GM21423 (cell line): ENCODE measurements at regions not wholly inside any gene's neighbourhood (a gene's known extent, or its start where the extent isn't known, plus 50 kb on each side); places are given as distances from the start of the nearest gene placed in this dataset.

Source experiments
- ATAC-seq: cut with Tn5 transposase; IDR thresholded peaks from one replicate; pipeline ENCODE4 v1.9.1; 2021; ENCODE audit warnings: mild to moderate bottlenecking, moderate library complexity; ENCODE audit not compliant: unreplicated experiment

DNA sequence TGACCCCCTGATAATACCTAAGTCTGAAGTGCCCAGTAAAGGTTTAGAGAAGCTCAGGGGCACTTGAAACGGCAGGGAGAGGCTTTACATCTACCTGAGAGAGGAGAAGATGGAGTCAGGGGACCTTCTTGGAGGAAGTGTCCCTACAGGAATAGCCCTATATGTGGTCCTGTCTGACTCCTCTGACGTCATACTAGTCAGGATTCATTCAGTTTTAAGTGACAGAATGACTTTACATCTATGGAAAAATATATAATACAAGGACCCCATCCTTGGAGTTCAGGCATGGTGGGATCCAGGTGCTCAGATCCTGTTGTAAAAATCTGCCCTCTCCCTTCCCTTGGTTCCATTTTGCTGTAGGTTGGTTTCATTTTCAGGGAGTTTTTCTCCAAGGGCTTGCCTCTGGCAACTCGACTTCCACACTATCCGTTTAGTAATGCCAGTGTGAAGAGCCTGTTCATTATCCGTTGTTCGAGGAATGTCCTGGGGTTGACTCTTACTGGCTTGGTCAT is 205.6 kb downstream of the IRF8 start:
- no peak for ATAC-seq

DNA sequence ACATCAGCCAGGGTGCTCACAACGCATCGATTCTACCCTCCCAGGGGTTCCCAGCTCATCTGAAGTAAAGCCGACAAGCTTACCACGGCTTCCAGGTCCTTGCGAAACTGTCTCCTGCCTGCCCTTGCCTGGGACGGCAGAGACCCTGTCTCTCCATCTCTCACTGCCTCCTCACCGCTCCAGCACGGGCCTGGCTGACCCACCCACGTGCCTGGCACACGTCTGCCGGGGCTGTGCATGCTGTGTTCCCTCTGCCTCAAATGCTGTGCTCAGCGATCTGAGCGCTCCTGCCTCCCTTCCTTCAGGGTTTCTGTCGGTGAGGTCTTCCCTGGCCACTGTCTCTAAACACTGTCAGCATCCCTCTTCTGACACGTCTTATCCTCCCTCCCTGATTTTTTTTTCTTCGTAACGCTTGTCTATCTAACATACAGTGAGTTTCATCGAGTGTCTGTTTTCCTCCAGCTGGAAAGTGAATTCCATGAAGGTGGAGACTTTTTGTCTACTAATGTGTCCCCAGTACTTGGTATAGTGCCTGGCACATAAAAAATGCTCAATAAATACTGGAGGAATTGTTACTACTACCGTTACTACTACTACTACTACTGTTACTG is 208.4 kb downstream of the IRF8 start:
- ATAC-seq, result no peak

DNA sequence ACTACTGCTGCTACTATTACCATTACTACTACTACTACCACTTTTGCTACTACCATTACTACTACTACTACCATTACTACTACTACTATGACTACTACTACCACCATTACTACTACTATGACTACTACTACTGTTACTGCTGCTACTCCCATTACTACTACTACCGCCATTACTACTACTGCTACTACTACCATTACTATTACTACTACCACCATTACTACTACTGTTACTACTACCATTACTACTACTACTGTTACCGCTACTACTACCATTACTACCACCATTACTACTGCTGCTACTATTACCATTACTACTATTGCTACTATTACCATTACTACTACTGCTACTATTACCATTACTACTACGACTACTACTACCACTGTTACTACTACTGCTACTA is 209.1 kb downstream of the IRF8 start:
- no peak for ATAC-seq

DNA sequence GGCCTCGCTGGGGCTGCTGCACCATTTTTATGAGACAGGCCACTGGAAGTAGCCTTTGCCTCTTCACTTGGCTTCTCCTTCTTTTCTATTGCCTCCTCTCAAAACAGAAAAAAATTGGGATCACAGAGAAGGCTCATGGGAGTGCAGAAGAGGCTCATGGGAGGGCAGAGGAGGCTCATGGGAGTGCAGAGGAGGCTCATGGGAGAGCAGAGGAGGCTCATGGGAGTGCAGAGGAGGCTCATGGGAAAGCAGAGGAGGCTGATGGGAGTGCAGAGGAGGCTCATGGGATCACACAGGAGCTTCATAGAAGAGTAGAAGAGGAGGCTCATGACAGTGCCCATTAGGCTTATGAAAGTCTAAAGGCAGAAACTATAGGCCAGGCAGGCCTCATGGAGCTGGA is 211.2 kb downstream of the IRF8 start:
- ATAC-seq, result no peak

DNA sequence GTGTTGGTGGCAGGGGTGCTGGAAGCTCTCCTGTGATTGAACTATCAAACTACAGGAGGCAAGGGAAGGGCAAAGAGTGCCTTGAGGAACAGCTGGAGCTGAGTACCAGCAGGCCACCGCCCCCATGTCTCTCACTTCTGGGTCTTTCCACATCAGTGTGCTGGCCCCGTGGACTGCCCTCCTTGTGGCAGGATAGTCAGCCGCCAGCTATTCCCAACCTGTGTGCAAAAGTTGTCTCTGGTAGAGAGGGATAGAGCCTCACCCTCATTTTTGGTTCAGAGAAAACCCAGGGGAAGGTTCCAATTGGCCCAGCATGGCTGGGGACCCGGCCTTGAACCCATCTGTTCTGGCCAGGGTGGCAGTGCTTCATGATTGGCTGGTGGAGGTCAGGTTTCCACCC is 211.8 kb downstream of the IRF8 start:
- ATAC-seq, result no peak

DNA sequence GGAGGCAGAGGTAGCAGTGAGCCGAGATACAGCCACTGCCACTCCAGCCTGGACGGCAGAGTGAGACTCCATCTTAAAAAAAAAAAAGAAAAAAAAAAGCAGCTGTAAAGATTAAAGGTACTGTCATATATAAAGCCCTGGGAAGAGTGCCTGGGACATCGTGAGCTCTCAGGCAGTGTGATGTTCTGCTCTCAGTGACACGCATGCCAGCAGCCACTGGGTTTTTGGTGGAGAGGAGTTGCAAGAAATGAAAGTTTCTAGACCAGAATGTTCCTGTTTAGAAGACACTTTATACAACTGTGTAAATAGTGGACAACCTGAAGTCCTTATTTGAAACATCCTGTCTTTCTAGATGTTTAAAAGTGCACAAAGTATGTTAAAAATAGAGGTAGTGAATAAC is 213.2 kb downstream of the IRF8 start:
- no peak for ATAC-seq

DNA sequence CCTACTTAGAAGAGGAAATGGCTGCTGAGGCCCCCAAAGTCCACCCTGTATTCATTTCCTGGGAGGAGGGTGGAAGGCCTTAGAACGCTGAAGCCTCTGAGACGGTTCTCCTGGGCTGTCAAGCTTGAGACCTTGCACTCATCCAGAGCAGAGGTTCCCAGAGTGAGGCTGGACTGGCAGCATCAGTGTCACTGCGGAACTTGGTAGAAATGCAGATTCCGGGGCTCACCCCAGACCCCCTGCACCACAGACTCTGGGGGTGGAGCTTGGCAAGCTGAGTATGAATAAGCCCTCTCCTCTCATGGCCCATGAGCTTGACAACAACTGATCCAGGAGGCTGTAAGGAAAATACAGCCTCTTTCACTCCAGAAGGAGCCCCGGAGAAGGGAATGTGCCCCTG is 218.3 kb downstream of the IRF8 start:
- ATAC-seq, result no peak

DNA sequence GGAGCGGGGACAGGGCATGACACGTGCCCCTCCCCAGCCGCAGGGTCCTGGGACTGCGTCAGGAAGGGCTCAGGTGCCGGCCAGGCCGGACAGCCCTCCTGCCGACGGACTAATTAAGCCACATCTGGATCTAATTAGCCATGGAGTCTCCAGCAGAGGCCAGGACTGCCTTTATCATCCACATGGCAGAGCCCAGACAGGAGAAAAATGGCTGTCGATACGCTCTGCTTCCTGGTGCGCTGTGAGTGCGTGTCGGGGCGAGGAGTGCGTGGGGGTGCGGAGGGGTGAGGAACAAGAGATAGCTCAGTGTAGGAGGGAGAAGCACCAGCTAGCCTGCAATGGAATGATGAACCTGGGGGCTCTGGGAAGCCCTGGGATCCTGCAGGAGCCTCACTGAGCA is 218.8 kb downstream of the IRF8 start:
- no peak for ATAC-seq

DNA sequence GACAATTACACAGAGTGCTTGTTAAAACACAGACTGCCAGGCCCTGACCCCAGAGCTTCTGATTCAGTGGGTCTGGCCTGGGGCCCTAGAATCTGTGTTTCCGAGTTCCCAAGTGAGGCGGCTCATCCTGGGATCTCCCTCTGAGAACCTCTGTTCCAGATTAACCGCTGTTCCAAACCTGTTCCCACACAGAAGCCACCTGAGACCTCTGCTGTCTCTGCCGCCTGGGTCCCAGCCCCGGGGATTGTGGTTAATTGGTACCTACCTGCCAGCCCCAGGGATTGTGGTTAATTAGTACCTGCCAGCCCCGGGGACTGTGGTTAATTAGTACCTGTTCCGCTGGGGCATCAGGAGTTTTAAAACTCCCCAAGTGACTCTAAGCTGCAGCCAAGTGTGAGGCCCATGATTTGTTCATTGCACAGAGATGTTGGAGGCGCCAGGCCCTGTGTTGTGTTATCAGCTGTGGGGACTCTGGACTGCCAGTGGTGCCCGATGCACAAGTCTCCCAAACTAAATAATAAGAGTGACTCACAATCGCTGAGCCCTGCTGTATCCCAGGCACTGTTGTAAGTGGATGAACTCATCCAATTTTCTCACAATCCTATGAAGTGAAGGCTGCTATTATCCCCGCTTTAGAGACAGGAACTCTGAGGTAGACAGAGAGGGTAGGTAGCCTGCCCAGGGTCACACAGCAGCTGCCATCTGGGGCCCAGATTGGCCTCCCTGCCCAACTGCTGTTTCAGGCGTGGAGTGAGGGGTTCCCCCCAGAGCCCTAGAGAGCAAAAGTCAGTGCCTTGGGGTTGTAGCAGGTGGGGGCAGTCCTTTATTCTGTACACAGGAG is 219.7 kb downstream of the IRF8 start:
- ATAC-seq, result no peak

DNA sequence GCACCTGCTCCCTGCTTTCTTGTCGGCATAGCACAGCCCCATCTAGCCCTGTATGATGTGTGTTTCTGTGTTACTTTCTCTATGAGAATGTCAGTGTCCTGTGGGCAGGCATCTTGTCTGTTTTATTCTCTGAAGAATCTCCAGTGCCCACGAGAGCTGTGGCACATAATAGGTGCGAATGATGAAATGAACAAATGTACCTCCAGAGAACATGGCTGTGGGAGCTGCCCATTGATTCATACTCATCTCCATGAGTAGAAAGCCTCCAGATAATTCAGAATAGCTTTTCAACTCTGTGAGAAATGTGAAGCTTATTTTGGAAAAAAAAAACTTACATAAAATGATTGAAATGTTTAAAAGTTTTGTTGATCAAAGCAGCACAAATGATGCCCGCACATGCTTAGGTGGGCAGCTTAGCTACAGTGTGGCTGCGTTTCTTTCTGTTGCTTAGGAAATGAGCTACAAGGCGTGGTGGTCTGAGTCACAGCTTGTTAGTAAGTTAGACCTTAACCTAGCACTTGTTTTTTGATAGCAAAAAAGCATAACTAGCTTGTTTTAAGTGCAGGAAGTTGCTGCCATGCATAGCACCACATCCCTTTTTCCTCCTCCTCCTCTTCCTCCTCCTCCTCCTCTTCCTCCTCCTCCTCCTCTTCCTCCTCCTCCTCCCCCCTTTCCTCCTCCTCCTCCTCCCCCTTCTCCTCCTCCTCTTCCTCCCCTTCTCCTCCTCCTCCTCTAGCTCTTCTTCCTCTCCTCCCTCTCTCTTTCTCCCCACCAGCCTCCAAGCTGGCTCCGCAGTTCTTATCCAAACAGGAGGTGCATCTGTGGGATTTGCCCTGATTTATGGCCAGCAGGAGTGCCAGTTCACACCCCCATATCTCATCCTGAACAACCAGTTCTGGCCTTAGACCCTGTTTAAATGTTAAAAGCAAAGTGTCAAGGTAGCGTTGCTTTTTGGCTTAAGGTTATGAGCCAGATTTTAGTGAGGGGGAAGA is 221.5 kb downstream of the IRF8 start:
- ATAC-seq, result no peak

DNA sequence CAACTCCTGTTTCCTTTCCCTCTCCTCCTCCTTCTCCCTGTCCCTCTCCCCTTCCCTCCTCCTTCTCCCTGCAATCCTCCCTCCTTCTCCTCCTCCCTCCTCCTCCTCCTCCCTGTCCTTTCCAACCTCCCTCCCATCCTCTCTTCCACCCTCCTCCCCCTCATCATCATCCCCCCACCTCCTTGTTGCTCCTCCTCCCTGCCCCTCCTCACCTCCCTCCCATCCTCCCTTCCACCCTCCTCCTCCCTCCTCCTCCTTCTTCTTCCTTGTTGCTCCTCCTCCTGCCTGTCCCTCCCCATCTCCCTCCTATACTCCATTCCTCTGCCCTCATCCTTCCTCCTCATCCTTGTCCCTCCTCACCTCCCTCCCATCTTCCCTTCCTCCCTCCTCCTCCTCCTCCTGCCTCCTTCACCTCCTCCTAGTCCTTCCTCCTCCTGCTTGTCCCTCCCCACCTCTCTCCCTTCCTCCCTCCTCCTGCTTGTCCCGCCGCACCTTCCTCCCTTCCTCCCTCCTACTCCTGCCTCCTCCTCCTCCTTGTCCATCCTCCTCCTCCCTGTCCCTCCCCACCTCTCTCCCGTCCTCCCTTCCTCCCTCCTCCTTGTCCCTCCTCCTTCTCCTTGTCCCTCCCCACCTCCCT is 222.5 kb downstream of the IRF8 start:
- ATAC-seq, result no peak

DNA sequence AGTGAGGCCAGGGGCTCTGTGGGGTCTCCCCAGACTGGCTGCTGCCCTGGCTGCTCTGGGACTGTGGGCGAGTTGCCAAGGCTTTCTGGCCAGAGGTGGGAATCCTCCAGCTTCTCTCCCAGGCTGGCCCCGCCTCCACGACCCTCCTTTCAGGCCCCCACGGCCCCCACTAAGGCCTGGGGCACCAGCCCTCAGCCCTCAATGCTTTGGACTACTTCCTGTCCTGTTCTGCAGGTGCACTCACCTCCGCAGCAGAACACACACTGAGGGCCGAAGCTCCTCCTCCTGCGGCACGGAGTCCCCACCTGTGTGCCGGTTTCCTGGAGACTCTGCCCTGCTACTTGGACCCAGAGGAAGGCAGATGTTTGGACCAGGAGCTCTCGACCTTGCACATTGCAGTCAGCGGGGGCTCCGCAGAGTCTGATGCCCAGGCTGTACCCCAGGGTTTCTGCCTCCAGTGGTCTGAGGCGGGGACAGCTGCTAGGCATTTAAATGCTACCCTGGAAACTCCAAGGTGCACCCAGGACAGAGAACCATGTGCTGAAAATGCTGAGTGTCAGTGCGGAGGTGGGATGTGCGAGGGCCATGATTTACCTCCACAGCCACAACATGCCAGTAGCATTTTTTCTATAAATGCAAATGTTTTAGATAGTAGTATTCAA is 223.8 kb downstream of the IRF8 start:
- no peak for ATAC-seq

DNA sequence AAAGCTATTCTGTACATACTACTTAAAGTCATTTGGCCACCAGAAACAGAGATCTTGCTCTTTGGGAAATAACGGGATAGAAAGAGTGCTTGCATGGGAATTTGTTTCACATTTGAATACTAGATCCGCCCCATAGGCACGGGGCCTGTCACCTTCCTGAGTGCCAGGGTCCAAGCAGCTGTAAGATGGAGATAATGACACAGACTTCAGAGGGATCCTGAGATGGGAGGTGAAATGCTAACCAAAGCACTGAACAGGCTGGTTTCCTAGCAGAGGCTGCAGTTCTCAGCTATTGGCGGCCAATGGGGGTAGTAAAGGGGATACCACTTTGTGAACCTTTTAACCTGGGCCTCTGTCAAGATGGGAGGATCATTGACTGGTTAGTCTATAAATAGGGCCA is 225.4 kb downstream of the IRF8 start:
- no peak for ATAC-seq

DNA sequence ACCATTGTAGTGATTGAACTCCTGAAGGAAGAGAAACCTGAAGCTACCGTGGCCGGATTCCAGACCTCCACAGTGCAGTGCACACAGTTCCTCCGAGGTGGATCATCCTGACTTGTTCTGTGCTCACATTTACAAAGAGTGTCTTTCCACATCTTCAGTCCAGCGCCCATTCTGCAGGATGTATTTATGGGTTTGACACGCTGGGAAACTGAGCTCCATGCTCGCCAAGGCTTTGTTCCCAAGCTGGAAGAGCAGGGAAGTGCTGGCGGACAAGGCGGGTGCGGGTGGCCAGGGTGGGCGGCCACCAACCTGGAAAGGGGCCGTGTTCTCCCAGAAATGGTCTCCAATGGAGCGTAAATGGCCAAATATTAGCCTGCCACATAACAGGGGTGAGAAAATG is 227.9 kb downstream of the IRF8 start:
- ATAC-seq, result no peak

DNA sequence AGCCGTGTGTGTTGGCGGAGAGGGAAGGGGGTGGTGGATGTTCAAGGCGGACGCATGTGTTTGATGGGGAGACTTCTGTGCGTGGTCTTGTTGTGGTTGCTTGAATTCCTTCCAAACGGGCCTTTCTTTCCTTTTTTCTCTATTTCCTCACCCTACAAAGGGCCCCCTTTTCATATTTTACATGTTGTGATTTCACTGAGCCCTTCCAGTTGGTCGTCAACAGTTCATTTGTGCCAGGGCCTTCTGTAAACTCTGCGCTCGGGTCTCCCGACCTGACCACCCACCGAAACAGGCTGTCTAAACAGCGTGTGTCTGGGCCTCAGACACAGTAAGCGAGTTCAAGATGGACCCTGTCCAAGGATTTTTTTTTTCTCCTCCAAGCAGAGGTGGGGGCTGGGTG is 228.4 kb downstream of the IRF8 start:
- ATAC-seq, result no peak

DNA sequence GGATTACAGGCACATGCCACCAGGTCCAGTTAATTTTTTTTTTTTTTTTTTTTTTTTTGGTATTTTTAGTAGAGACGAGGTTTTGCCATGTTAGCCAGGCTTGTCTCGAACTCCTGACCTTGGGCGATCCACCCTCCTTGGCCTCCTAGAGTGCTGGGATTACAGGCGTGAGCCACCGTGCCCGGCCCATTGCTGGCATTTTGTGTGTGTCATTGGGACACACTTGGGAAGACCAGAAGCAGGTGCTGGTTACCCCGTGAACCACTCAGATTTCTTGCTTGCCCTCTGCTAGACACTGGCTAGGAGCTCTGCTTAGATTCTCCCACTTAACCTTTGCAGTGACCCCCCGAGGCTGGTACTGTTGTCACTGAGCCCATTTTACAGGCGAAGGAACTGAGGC is 229.3 kb downstream of the IRF8 start:
- ATAC-seq, result no peak

DNA sequence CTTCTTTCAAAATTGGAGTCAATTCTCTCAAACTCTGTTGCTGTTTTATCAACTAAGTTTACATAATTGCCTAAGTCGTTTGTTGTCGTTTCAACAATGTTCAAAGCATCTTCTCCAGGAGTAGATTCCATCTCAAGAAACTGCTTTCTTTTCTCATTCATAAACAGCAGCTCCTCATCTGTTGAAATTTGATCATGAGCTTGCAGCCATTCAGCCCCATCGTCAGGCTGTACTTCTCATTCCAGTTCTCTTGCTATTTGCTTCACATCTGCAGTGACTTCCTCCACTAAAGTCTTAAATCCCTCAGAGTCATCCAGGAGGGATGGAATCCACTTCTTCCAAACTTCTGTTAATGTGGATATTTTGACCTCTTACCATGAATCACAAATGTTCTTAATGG is 230.6 kb downstream of the IRF8 start:
- ATAC-seq, result no peak

DNA sequence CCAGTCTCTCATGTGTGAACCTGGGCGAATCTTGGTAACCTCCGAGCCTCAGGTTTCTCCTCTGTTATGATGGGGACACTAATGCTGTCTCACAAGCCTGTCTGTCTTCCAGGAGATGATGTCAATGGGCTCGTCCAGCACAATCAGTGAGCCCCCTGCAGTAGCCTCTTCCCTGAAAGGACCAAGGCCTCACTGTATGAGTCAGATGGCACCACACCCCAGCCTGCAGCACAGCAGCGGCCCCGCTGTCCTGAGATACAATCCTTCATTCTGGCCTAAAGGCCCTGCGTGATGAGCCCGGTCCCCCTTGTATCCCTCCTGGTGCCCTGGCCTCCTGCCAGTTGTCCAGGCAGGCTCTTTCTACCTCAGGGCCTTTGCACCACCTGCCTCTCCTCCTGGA is 234.4 kb downstream of the IRF8 start:
- no peak for ATAC-seq

DNA sequence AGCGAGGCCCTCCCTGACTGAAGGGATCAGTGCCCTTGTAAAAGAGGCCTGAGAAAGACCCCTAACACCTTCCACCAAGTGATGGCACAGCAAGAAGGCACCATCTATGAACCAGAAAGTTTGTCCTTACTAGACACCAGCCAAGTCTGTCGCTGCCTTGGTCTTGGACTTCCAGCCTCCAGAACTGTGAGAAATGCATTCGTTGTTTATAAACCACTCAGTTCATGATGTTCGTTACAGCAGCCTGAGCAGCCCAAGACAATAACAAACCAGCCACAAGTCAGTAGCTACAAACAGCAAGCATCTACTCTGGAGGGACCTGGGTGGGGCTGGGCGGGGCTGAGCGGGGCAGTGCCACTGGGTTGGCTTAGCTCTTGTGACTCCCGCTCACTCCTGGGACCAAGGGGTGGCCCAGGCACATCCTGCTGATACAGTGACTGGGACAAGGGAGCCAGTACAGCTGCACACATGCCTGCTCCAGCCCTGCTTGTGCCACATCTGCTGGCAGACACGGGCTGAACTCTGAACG is 234.9 kb downstream of the IRF8 start:
- no peak for ATAC-seq

DNA sequence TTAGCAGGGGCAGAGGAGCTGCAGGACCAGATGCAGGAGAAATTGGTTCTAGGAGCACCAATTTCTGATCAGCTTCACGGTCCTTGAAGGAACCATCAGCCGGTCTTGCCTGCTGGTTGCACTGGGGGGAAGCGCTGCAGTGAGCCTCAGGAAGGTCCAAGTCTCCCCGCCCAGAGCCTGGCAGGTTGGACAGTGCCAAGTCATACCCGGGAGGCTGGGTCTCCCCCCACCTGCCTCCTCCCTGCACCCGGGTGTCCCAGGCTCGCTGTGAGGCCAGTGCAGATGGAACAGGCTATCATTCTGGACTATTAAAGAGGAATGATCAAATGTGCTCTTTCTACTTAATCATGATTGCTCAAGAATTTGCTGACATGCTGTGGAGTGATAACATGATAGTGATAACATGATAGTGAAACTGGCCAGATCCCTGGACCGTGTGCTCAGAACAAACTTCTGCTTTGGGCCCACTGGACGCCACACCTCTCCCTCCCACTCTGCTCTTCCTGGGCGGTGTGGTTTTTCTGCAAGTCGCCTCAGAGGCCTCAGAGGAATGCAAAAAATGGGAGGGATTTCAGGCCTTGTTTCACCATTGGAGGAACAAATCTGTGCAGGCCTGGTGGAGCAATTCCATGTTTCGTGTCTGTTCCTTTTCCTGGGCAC is 236.0 kb downstream of the IRF8 start:
- no peak for ATAC-seq
